ENCODE measurements at regions not wholly inside any gene's neighbourhood (a gene's known extent, or its start where the extent isn't known, plus 50 kb on each side); places are given as distances from the start of the nearest gene placed in this dataset.

DNA sequence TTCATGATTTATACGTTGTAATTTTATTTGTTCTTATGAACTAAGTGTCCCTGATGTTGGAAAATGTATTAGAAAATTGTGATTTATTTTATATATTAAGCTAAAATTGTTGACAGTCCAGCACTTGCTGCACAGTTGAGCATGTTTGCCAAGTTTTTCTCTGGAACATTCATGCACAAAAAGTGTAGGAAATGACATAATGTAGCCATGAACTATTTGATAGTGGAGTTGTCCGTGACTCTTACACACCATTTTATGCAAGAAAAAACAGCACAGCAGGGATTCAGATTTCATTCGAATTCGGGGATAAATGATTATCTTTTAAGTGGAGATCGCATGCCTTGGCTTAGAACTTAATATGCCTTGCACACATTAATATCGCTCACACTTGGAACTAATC is 708.6 kb upstream of the WWC1 start:
- TF ChIP-seq POLR2A (IDR thresholded peaks at IDR 0.05): no peak
- TF ChIP-seq, protein P1, sequence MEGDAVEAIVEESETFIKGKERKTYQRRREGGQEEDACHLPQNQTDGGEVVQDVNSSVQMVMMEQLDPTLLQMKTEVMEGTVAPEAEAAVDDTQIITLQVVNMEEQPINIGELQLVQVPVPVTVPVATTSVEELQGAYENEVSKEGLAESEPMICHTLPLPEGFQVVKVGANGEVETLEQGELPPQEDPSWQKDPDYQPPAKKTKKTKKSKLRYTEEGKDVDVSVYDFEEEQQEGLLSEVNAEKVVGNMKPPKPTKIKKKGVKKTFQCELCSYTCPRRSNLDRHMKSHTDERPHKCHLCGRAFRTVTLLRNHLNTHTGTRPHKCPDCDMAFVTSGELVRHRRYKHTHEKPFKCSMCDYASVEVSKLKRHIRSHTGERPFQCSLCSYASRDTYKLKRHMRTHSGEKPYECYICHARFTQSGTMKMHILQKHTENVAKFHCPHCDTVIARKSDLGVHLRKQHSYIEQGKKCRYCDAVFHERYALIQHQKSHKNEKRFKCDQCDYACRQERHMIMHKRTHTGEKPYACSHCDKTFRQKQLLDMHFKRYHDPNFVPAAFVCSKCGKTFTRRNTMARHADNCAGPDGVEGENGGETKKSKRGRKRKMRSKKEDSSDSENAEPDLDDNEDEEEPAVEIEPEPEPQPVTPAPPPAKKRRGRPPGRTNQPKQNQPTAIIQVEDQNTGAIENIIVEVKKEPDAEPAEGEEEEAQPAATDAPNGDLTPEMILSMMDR (IDR thresholded peaks at IDR 0.05 in 4 of 5, conservative IDR thresholded peaks at IDR 0.05 in 1 of 5): no peak

Data from gastrocnemius medialis (tissue), 4 donors.